CD4-positive, alpha-beta T cell (primary cell): ENCODE measurements at regions not wholly inside any gene's neighbourhood (a gene's known extent, or its start where the extent isn't known, plus 50 kb on each side); places are given as distances from the start of the nearest gene placed in this dataset.

Experiments
- ATAC-seq: fragments of 200-7000 bp; cut with Tn5 transposase; one replicate; pipeline ENCODE4 v1.10.0; 2022; ENCODE audit warnings: mild to moderate bottlenecking; ENCODE audit not compliant: poor library complexity
- CTCF ChIA-PET: fragments of 350-600 bp; sonication (Branson Sonifier 250); formaldehyde crosslinking; loops from one replicate; lab custom pipeline; 2021; ENCODE audit warnings: antibody characterized with exemption, inconsistent platforms; lab: Charles Lee
- POLR2A ChIA-PET: fragments of 350-600 bp; sonication (Branson Sonifier 250); formaldehyde crosslinking; loops from one replicate; lab custom pipeline; 2021; ENCODE audit warnings: antibody characterized with exemption, inconsistent platforms; lab: Charles Lee
- DNase-seq, 14 experiments: peaks; one replicate each; pipeline ENCODE4 v3.0.0-alpha.2; 2013 to 2020; ENCODE audit warnings: mixed read lengths in 2 of 14
- H3K27ac ChIP-seq, 2 donors: one replicate each; pipeline versions ENCODE4 v1.5.1 to v1.7.0; 2013; ENCODE audit warnings: low read length in 2 of 2, low read depth in 1 of 2, mild to moderate bottlenecking in 1 of 2
- H3K27me3 ChIP-seq, 2 experiments: 1 replicate in 1 of 2; 2 replicates in 1 of 2; pipeline versions ENCODE4 v1.6.1 to v1.7.0; 2013; ENCODE audit warnings: low read length in 2 of 2, control low read depth in 1 of 2, mild to moderate bottlenecking in 1 of 2, moderate library complexity in 1 of 2; ENCODE audit not compliant: insufficient read depth in 2 of 2, control insufficient read depth in 1 of 2
- H3K36me3 ChIP-seq: one replicate; pipeline ENCODE4 v1.6.1; 2013; ENCODE audit warnings: low read length, control low read depth; ENCODE audit not compliant: insufficient read depth
- H3K4me1 ChIP-seq: one replicate; pipeline ENCODE4 v1.6.1; 2013; ENCODE audit warnings: low read length, control low read depth; ENCODE audit not compliant: insufficient read depth
- H3K4me3 ChIP-seq: one replicate; pipeline ENCODE4 v1.5.1; 2013; ENCODE audit warnings: mild to moderate bottlenecking, low read length, moderate library complexity
- H3K9me3 ChIP-seq, 2 experiments: 1 replicate in 1 of 2; 2 replicates in 1 of 2; pipeline versions ENCODE4 v1.6.1 to v1.7.0; 2013; ENCODE audit warnings: low read length in 2 of 2, mild to moderate bottlenecking in 2 of 2, control low read depth in 1 of 2, moderate library complexity in 1 of 2; ENCODE audit not compliant: control insufficient read depth in 1 of 2, insufficient read depth in 1 of 2
- H3K27ac Mint-ChIP-seq: one replicate; pipeline ENCODE4 v1.8.0; 2020; ENCODE audit warnings: mixed read lengths
- H3K27me3 Mint-ChIP-seq: one replicate; pipeline ENCODE4 v1.8.0; 2021; ENCODE audit warnings: mixed read lengths
- H3K36me3 Mint-ChIP-seq: one replicate; pipeline ENCODE4 v1.8.0; 2021; ENCODE audit warnings: low read depth, mixed read lengths
- H3K4me1 Mint-ChIP-seq: one replicate; pipeline ENCODE4 v1.8.0; 2021; ENCODE audit warnings: low read depth, mixed read lengths
- H3K4me3 Mint-ChIP-seq: one replicate; pipeline ENCODE4 v1.8.0; 2020; ENCODE audit warnings: mild to moderate bottlenecking, mixed read lengths
- H3K9me3 Mint-ChIP-seq: one replicate; pipeline ENCODE4 v1.8.0; 2020; ENCODE audit warnings: mixed read lengths
- intact Hi-C, 2 experiments: fragments of 100-400 bp; cut with DNase I in 1 of 2; cut with micrococcal nuclease in 1 of 2; formaldehyde crosslinking; loops; one replicate each; pipeline versions ENCODE4 v1.15.1 to v1.9.0; 2023 to 2025; cut with DNase I, micrococcal nuclease
- TF ChIP-seq, protein P1 (sequence below): fragments of 200-600 bp; IDR thresholded peaks from one replicate; pipeline ENCODE4 v1.8.0; 2022; ENCODE audit warnings: antibody characterized with exemption, mild to moderate bottlenecking

DNA sequence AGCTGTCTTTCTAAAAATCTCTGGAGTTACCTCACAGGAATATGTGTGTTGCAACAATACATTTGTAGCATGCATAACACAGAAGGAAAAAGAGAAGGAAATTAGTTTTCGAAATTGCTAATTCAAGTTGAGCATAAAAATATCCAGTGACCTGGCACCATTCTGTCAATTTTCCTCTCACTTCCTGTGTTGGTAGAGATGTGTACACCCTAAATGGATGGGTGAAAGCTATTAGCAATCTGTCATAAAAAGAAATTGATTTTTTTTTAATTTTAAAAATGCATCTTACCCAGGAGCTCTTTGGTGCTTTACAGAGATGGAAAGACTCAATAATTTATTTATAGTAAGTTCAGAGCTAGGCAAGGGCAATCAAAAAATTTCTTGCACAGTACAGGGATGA, 333.3 kb upstream of the TMEM229A start:
- ATAC-seq (no peak), DNase-seq (no peak)
- no peaks in the 10 kb centered on the region for H3K9me3 ChIP-seq
- Mint-ChIP-seq H3K4me3 (no peak overlapping the region), H3K27ac (no peak overlapping the region), H3K9me3 (peaks cover 13% of the 10 kb centered on the region), H3K27me3 (no peaks in the 10 kb centered on the region), H3K4me1 (no peaks in the 10 kb centered on the region), H3K36me3 (no peaks in the 10 kb centered on the region)
- ChIA-PET POLR2A (no interaction called here), CTCF (no interaction called here)
- TF ChIP-seq, protein P1, sequence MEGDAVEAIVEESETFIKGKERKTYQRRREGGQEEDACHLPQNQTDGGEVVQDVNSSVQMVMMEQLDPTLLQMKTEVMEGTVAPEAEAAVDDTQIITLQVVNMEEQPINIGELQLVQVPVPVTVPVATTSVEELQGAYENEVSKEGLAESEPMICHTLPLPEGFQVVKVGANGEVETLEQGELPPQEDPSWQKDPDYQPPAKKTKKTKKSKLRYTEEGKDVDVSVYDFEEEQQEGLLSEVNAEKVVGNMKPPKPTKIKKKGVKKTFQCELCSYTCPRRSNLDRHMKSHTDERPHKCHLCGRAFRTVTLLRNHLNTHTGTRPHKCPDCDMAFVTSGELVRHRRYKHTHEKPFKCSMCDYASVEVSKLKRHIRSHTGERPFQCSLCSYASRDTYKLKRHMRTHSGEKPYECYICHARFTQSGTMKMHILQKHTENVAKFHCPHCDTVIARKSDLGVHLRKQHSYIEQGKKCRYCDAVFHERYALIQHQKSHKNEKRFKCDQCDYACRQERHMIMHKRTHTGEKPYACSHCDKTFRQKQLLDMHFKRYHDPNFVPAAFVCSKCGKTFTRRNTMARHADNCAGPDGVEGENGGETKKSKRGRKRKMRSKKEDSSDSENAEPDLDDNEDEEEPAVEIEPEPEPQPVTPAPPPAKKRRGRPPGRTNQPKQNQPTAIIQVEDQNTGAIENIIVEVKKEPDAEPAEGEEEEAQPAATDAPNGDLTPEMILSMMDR: no peak
- H3K27ac ChIP-seq: no peak overlapping the region
- no peaks in the 10 kb centered on the region for H3K27me3 ChIP-seq
- H3K4me1 ChIP-seq: no peaks in the 10 kb centered on the region
- intact Hi-C loops: no loop called here
- no peaks in the 10 kb centered on the region for H3K36me3 ChIP-seq
- H3K4me3 ChIP-seq: no peak overlapping the region

DNA sequence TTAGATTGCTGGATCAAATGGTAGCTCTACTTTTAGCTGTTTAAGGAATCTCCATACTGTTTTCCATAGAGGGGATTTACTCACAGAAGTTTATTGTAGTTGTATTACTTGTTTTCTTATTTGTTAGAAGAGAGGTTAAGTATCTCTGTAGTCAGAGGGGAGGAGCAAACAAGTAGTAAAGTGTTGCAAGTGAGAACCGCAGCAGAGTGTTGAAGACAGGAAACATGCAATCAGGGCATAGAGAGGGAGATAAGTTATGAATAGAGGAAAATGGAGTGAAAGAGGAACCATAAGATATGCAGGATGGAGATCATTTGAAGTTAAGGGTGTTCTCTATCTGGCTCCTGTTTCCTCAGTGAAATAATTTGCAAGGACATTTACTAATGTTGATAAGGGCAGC, 331.4 kb upstream of the TMEM229A start:
- H3K4me3 Mint-ChIP-seq: no peak overlapping the region
- no peaks in the 10 kb centered on the region for H3K36me3 ChIP-seq
- TF ChIP-seq, protein P1: no peak
- H3K9me3 Mint-ChIP-seq: peaks cover 14% of the 10 kb centered on the region
- no peaks in the 10 kb centered on the region for H3K4me1 ChIP-seq
- no peaks in the 10 kb centered on the region for H3K36me3 Mint-ChIP-seq
- POLR2A ChIA-PET: no interaction called here
- no peak overlapping the region for H3K27ac ChIP-seq
- ATAC-seq (no peak), DNase-seq (no peak)
- no peaks in the 10 kb centered on the region for H3K27me3 Mint-ChIP-seq
- H3K4me1 Mint-ChIP-seq: no peaks in the 10 kb centered on the region
- intact Hi-C loops: no loop called here
- H3K27me3 ChIP-seq: no peaks in the 10 kb centered on the region
- CTCF ChIA-PET: no interaction called here
- H3K9me3 ChIP-seq: no peaks in the 10 kb centered on the region
- H3K27ac Mint-ChIP-seq: no peak overlapping the region
- no peak overlapping the region for H3K4me3 ChIP-seq

DNA sequence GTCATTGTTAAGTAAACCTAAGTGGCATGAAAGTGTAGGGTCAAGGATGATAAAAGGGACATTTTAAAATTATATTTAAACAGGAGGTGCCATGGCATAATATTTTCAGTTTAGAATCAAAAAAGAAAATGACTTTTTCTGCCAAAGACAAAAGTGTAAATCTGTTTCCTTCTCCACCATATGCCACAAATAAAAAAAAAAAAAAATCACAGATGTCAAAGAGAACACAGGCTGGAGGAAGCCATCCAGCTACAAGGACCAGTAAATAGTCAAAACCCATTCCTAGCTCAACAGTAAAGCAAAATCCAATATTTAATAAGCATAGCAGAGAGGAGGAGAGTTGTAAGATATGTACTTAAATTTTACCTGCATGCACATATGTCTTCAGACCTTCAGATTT, 321.3 kb upstream of the TMEM229A start:
- Mint-ChIP-seq H3K27ac (no peak overlapping the region), H3K27me3 (no peaks in the 10 kb centered on the region), H3K9me3 (peaks cover 2% of the 10 kb centered on the region), H3K4me3 (no peak overlapping the region), H3K36me3 (no peaks in the 10 kb centered on the region), H3K4me1 (no peaks in the 10 kb centered on the region)
- TF ChIP-seq, protein P1: no peak
- Histone ChIP-seq H3K36me3 (no peaks in the 10 kb centered on the region), H3K27ac (no peak overlapping the region), H3K4me3 (no peak overlapping the region), H3K27me3 (no peaks in the 10 kb centered on the region), H3K4me1 (no peaks in the 10 kb centered on the region), H3K9me3 (peaks cover 0 to 3% of the 10 kb centered on the region in 2 experiments)
- ChIA-PET CTCF (no interaction called here), POLR2A (no interaction called here)
- no peak for ATAC-seq
- no peak for DNase-seq
- intact Hi-C loops: no loop called here
